Midbrain (tissue), 1 donor: ENCODE measurements at regions not wholly inside any gene's neighbourhood (a gene's known extent, or its start where the extent isn't known, plus 50 kb on each side); places are given as distances from the start of the nearest gene placed in this dataset.

Experiments
- DNase-seq: peaks from one replicate; lab custom pipeline; 2025; lab: John Stamatoyannopoulos, UW

DNA sequence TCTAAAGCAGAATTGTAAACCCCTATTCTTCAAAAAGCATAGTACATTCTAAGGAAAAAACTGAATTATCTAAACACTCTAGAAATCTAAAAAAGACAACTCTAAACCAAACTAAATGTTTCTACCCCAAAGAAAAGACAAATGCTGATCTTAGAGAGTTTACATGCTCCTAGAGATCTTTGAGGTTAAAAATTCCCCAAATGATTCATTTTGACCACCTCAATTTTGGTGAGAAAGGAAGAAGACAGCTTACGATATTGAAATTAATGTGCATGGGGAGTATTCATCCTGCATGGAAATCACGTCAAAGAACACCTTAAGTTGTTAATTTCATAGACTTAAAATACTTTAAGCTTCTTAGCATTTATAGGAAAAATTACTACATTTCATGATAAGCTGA is 377.8 kb upstream of the RUNX1 start:
- DNase-seq: no peak

DNA sequence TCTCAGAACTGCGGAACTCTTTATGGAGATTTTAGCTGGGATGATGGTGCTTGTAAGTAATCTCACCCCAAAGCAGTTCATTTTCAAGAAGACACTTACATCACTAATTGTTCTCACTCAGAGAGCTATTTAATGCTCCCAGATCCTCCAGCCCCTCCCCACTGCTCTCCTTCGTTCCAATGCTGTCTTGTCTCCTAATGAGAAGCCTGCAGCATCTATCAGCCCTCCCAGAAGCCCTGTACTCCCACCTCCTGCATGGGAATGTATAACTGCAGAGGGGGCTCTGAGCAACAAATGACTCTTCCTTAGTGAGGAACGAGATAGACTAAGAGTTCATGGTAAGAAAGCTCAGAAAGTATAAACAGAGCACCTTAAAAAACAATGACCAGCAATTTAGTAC is 377.4 kb upstream of the RUNX1 start:
- no peak for DNase-seq

DNA sequence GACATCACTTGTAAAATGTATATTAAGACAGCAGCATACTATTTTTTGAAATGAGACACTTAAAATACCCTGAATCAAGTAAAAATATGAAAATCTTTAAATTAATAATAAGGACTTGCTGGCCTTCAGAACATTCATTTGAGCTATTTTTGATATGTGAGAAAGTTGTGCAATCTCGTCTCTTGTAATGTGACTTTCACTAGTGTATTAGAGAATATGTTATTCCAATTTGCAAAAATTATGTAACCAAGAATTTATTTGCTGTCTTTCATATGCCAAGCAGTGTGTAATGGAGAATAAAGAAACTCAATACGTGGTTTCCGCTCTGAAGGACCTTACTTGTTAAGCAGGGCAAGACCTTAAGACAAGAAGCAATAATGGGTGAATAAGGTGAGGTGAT is 375.0 kb upstream of the RUNX1 start:
- no peak for DNase-seq

DNA sequence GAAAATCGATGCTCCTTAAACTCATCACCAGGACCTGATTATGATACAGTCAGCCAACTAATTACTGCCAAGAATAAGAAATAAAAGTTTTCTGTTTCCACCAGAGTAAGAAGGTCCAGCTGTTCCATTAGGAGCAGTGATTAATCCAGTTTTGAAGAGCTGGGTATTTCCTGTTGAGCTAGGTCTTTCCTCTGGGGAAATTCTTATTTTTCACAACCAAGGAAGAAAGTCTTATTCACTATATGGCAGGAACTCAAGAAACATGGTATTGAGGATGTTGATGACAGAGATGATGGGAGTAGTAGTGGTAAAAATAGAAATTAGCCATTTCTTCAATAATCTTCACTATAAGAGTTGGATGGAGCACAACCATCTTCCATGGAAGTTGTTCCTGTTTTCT is 374.6 kb upstream of the RUNX1 start:
- no peak for DNase-seq

DNA sequence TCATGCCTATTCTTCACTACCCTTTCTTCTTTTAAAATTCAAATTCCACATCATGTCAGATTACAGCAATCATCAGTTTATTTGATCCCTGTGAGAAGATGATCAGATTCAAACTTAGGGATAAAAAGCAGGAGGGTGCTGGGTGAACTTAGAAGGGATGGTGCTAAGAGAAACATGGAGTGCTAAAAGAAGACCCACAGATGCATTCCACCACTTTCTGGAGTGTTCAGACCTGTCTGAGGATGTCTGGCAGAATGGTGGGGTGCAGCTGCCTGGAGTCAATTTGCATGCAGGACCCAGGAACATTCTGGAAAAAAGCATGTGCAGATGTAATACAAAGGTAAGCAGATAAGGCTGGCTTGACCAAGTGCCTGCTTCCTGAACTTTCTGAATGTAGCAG is 372.9 kb upstream of the RUNX1 start:
- DNase-seq: no peak

DNA sequence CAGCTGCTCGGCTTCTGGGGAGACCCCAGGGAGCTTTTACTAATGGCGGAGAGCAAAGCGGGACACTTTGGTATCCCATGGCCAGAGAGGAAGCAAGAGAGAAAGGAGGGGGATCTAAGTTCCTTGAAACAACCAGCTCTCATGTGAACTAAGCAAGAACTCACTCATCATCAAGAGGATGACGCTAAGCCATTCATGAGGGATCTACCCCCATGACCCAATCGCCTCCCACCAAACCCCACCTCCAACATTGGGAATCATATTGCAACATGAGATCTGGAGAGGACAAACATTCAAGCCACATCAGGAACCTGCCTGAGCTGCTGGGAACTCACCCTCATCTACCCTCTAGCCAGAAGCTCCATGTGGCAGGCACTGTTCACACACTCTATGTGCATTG is 372.1 kb upstream of the RUNX1 start:
- DNase-seq: no peak

DNA sequence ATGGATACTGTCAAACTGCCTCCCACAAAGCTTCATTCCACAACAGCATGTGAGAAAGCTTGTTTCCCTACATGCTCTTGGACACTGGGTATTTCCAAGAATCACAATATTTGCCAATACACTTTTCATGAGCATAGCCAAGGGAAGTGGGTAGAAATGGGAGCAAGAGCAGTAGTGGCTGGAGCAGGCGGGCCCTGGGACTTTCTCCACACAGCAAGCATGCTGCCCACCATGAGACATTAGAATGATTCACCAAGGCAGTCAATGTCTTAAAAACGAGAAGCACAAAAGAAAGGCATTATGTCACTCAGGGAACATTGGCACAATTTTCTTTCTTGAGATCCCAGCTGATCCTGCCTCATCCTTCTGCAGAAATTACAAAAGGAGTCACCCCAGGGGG is 371.6 kb upstream of the RUNX1 start:
- DNase-seq: no peak

DNA sequence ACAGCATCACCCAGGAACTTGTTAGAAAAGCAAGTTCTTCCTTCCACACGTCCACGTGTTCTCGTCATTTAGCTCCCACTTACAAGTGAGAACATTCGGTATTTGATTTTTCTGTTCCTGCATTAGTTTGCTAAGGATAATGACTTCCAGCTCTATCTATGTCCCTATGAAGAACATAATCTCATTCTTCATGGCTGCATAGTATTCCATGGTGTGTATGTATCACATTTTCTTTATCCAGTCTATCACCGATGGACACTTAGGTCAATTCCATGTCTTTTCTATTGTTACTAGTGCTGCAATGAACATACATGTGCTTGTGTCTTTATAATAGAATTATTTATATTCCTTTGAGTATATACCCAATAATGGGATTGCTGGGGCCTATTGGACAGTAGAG is 368.7 kb upstream of the RUNX1 start:
- no peak for DNase-seq

DNA sequence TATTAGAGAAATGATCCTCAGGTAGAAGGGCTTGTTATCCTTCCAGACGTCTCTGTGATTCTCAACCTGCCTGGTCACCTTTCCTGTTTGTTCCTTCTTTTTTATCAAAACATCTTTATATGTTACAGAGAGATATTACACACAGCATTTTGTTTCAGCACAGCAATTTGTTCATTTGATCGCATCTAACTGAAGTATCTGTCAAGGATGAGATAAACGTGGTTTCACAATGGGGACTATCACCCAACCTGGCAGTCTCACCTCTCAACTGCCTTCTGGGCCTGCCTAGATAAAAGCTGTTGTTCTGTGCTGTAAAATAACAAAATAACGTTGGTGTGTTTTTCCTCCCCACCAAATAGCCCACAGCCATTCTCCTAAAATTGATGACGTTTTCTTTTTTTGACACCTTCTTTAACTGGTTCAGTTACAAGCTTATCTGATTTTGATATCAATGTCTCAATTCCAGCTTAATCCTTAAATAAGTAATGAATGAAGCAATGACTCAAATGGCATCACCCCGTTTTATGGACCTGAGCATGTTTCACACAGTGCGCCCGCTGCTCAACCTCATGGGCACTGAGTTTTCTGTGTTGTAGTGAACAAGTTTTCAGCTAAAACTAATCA is 367.9 kb upstream of the RUNX1 start:
- no peak for DNase-seq

DNA sequence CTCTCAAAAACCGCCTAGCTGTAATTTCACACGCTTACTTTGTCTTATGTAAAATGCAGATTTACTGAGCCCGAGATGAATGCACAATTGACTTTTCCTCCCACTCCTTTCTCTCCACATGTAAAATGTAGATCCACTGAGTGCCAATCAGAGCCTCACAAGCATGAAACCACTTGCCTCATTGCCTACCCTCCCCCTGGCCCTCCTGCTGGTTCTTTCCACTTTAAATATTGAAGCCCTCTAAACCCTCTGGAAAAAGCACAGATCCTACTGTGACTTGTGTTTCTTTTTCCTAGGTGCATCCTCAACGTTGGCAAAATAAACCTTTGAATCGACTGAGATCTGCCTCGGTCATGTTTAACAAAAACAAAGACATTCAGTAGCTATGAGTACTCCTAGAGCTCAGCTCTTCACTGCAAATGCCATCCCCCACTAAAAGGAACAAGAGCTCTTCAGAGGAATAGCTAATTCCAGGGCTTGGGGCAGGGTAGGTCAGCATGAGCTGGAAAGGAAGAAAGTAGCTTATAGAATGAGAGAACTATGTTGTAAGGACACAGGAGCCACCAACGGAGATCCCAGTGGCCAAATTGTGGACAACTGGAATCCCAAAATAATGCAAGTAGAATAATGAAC is 365.5 kb upstream of the RUNX1 start:
- no peak for DNase-seq

DNA sequence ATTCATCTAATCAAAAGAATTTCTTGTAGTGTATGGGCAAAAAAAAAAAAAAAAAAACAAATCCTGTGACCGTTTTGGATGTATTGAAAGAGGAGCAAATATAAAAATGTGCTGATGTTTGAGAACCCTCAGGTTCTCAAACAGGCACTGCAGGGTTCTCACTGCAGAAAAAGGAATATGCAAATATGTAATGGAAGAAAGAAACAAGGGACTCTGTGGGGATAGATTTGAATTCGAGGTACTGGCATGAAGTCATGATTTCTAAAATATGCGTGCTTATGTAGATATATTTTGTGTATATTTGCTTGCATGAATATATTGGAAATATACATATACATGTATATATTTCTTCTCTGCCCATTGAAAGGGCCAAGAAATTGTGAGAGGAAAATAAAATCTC is 365.0 kb upstream of the RUNX1 start:
- no peak for DNase-seq

DNA sequence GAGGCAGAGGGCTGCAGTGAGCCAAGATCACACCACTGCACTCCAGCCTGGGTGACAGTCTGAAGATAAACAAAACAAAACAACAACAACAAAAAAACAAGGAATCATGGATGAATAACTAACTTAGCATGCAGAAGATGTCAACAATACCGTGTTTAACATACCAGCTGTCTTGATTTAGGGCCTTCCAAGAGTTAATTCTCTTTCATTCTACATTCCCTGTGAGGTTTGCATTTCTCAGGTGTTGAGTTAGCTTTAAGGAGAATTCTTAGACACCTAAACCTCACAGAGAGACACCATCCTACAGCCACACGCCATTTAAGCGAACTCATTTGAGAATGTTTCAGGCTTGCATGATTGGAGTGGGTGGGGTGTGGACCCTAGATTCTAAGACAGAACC is 363.1 kb upstream of the RUNX1 start:
- DNase-seq: no peak

DNA sequence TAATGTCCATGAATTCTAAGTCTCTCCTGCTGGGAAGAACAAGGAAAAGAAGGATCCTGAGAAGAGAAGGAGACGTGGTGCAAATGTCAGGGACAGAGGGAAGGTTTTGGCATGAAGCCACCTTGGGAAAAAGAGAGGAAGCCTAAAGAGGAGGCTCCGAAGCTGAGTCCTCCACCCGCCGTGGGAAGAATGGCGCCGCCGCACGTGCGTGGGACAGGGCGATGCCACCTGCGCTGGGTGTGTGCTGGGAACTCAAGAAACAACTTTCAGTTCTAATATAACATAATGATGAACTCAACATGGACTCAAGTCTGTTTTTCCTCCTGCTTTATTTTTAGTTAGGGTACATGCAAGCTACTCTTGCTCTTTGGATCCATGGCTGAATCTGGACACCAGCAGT is 362.3 kb upstream of the RUNX1 start:
- DNase-seq: no peak

DNA sequence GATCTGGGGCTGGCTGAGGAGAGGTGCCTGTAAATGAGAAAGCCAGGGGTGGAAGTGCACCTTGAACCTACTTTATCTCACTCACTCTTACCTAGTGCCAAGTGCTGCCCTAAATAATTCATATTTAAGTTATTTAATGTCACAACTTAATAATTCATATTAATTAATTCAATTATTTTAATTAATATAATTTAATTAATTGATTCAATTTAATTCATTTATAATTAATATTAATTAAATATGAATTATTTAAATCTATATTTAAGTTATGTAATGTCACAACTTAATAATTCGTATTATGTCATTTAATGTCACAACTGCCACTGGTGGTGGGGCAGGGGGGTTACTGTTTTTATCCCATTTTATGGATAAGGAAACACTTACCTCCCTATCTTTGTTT is 361.6 kb upstream of the RUNX1 start:
- DNase-seq: no peak

DNA sequence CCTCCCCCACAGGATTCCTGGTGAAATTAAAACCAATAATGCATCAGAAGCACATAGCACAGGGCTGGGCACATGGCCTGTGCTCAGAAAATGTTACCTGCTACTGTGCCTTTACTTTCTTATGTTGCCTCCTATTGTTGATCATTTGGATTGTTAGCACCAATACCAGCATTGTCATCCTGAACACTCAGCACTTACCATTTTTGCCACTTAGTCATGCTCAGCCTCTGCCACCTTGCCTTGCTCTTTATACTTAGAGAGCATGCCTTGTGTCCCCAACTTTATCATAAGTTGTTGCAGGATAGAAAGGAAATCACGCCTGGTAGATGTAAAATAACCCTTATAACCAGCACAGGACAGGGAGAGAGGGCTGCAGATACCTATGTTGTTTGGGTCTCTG is 361.0 kb upstream of the RUNX1 start:
- no peak for DNase-seq

DNA sequence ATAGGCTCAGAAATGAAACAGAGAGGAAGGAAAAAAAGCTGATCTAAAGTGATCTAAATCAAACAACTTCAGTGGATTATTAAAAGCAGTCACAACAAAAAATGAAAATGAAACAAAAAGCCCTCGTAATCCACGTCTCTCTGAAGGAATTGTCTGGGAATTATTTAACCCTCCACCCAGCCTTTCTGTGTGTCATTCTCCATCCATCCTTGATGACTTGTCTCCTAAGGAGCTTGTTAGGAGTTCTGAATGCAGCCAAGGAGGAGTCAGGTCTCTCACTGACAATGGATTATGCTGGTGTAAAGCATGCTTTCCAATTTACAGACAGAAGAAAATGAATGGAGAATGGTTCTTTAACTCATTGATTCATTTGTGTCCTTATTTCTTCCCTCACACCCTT is 359.3 kb upstream of the RUNX1 start:
- DNase-seq: no peak

DNA sequence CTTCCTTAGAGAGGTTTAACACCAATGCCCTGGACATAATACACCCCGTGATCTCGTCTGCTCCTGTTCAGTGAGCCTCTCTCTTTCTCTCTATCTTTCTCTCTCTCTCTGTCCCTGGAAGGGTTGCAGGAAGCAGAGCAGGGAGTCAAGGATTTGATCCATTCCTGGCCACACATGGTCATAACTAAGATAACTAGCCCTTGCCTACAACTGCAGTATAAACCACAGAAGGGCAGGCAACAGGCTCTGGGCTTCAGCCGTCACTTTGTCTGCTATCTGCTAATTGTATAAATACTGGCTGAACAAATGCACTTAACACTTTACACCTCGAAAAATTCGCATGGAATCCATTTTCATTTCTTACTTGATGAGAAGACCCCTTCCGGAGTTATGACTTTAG is 357.5 kb upstream of the RUNX1 start:
- DNase-seq: no peak

DNA sequence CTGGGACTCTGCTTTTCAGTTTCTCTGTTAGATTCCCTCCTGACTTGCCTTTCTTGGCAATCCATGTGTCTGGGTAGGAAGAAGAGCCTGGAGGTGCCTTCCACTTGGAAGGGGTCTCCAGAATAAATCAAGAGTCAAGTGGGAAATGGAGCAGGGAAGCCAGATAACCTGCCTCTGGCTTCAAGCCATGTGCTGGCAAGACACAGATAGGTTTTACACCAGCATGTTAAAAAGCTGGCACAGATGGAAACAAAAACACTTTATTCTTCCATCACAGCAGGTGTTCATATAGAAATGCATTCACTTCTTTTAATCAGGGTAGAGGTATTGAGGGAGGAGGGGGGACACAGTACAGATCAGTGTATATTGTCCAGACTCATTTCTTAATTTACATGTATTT is 356.9 kb upstream of the RUNX1 start:
- no peak for DNase-seq

DNA sequence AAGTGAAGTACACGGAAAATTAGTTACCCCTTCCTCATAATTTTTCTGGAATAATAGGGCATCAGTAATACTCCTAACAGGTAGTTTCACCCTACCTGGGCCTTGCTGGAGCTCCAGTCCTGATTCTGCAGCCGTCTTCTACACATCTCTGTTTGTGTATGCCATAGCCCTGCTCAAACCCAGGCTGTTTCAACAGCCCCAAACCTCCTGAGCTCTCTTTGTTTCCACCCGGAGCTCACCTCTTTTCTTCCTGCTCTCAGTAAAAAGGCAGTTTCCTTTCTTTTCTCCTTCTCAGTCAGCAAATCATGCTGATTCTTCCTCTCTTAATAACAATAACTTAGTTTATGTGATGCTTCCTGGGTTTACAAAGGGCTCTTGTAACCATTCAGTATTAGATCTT is 355.1 kb upstream of the RUNX1 start:
- no peak for DNase-seq

DNA sequence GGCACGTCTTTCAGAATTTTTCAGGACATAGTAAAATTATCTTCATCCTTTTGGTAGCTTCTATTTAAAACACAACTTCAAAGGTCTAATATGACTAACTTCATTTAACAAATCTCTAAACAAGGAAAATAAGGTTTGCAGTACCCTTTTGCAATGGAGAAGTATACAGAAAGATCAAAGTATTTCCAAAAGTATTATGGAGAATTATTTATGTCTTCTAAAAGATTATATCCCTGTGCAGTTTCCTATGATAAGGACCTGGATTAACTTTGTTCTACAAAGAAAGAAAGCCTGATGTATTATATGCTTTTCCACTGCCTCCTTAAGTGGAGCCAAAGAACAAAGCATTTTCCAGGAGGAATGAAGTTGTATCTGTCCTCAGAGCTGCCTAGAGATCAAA is 353.0 kb upstream of the RUNX1 start:
- DNase-seq: no peak

DNA sequence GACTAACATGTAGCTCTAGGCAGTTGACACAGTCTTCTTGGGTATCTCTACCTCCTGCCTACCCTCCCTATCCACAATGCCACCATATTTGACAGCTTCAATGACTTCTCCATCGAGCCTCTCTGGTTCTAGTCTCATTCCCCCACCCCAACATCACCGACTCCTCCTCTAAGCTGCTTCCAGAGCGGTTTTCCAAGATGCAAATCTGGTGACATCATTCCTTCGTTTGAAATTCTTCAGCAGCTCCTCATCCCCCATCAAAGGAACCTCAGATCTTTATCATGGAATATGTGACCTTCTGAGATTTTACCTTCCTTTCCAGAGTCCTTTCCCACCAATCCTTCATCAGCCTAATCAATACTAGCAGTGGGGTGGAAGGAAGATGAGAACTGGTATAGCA is 352.4 kb upstream of the RUNX1 start:
- DNase-seq: no peak

DNA sequence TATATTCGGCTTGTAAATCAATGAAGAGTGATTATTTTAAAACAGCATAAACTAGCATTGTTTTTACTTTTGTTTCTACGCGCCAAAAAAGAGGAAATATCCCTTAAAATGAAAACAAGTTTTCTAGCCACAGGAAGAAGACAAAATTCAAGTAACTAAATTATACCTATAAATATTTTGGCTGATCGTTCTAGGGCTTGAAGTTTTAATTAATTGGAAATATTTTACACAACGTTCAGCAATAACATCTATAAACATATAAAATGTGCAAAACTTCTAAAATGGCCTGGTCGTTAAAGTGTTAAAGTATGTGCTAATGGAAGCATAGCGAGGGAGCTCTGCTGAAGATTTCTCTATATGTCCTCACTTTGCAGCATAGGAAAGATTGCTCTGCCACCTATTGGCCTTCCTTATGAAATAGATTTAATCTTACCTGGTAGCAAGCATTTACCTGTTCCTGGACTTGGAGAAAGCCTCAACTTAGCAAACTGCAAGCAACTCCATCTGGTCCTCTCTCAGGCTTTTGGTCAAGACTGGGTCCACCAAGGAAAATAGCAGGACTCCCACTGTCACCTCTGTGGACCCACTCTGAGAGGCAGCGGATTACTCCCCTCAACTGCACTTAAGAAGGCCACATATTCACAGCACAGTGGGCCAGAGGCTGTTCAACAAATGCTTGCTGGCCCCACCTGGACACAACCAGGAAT is 351.3 kb upstream of the RUNX1 start:
- no peak for DNase-seq

DNA sequence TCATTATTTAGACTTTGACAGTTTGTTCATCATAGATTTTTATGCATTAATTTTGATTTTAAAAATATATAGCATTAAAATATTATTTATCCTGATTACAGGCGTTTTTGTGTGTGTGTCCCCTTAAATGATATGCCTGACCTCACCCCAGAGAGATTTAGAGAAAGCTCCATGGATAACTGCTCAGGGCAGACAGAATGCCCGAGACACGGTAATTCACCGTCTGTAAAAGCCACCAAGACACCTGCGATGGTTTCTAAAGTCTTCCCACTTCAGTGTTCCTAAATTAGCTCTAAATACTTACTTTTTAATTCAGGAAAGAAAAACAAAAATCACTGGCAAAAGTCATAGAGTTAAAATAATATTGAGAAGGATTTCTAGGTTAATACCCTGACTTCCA is 350.6 kb upstream of the RUNX1 start:
- no peak for DNase-seq

DNA sequence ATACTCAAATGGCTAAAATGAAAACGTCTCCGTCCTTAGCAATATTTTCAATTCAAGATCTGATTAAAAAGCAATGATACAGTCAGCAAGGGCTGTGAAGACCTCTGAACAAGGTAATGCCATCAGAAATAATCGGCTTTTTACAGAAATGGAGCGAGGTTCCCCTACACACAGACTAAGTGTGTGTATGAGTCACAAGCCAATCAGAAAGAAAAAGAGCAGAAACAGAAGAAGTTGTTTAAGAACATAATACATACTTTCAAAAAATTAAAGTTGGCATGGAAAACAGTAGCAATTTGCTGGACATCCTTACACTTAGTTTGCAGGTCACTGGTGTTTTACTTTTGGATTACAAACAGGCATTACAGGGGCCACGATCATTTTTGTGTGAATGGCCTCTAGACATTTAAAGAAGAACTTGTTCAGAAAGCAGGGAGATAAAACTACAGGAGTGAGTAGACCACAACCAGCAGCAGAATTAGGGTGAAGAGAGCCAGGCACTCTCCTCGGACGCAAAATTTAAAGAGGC is 350.0 kb upstream of the RUNX1 start:
- DNase-seq: no peak
